Stimulated activated CD8-positive, alpha-beta memory T cell treated with anti-CD3 and anti-CD28 coated beads, Interleukin-15, amount 100 ng/mL, for 4 hours (primary cell): ENCODE measurements at regions not wholly inside any gene's neighbourhood (a gene's known extent, or its start where the extent isn't known, plus 50 kb on each side); places are given as distances from the start of the nearest gene placed in this dataset.

ENCODE experiments used
- DNase-seq, 2 donors: peaks; one replicate each; pipeline ENCODE4 v3.0.0-alpha.2; 2020; ENCODE audit warnings: low read depth in 2 of 2

DNA sequence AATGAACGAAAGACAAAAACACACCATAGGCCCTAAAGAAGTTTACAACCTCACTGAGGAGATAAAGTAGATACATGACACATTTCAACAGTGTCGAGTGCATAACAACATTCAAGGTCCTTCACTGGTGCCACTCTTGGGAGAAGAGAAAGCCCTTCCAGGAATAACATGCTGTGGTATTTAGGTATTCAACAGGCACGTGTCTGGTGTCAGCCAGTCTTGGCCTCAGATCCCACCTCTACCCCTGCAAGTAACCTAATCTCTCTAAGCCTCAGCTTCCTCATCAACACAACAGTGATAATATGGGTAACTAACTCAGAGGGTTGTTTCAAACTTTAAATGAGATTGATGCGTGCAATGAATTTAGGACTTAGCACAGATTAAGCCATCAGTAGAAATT lies 235.0 kb upstream of the ZC3H12C start:
- no peak for DNase-seq

DNA sequence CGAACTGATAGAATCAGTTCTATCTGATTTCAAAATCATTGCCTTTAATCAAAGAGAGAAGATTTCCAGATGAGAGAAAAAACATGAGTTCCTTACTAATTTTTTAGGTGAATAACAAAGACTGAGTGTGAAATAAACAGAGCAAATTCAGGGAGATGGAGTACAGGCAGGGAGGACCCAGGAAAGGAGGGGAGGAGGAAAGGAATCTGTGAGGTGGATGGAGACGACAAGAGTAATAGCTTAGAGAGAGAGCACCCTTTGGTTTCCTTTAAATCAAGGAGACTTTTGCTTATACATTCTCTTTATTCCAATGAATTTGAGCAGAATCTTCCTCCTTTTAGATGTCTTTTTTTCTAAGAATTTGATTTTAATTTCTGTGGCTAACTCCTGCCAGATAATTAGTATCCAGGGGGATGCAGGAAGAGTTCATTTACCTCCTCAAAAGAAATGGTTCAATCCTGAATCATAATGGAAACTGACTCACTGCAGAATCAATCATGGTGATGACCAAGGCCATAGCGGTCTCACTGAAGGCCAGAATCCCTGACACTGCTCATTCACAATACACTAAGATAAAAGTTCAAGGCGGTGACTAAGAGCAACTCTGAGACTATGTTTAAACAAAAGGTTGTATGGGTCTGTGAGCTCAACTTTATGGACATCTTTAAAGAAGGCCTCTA lies 234.0 kb upstream of the ZC3H12C start:
- DNase-seq: no peak

DNA sequence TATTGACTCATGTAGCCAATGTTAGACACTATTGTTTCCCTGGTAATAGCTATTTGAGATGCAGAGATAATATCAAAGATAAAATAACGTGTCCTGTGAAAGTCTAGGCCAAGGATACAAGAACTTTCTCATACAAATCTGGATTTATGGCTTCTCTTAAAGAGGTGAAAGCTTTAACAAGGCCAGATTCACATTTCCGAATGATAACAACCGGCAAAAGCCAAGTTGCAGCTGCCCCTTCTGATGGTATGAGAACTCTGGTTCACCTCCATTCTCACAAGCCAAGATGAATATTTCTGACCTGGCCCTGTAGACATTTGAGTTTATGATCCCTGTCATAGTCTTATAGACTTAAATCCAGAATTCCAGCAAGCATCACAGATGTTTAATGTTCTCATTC lies 230.4 kb upstream of the ZC3H12C start:
- DNase-seq: no peak

DNA sequence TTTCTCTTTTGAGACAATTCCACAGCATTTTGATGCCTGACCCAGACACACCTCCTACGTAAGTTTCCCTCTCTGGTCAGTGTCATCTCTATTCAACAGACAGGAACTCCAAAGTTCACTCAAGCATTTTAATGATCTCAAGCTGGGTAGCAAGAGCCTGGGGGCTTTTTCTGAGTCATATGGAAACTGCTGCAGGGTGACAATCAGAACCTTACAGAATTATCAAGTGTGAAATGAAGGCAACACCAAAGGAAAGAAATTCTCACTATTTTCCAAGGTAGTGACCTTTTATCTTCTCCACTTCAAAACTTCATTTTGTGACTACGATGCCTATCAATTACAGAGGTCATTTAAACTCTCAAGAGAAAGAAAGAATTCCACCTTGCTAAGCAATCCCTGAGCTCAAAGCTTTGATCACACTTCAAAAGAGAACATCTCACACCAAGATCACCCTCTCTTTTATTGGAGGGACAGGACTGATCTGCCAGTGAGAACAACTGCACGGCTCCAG lies 229.0 kb upstream of the ZC3H12C start:
- no peak for DNase-seq

DNA sequence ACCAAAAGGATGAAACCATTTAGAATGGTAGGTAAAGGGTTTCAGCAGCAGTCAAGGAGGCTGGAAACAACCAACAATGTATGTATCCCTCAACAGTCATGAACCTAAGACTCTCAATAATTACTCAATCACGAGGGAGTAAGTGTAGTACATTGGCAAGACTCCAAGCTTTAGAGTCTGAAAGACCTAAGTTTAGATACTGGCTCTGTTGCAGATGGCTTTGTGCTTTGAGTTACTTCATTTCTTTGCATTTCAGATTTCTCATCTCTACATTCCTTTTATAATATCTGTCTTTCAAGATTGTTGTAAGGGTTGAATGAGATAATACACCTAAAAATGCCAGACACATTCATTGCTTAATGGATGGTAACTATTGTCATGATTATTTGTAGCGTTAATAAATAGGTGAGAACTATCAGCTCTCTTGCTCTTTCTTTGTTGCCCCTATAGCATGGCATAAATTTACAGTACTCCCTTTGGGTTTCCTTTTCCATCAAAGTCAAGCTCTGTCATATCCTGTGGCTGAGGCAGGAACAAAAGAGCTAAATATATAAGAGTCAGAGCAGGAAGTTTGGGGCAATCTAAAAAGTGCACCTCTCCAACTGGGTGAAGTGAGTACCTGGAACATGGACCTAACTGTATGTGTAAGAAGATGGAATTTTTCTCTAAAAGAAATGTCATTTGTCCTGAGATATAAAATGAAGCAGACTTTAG lies 228.2 kb upstream of the ZC3H12C start:
- DNase-seq: no peak

DNA sequence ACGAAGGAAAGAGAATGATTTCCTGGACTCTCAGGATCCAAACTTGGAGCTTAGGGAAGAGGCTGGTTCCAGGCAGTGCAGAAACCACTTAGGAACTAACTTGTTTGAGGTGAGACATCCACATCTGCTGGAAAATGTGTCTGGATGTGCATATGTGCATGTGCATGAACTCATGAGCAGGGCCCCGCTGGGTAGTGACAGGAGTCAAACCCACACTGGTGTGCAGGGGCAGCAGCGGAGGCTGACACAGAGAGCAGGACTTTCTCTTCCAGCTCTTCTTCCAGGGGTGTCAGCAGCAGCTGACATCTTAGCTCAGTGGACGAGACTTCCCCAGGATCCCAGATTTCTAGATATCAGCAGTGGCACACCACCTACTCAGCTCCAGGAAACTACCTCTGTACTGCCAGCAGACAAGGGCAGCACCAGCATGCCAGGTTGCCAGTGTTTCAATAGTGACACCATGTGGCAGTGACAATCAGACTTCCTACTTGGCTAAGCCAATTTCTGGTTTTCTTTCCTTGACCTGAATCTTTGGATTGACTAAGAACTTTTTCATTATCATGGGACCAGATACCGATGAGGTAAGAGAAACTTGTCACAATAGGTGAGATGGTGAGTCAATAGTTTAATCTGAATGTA lies 227.5 kb upstream of the ZC3H12C start:
- DNase-seq: no peak

GRCh38 chr11:109867784-109868183 lies 225.4 kb upstream of the ZC3H12C start:
- no peak for DNase-seq

GRCh38 chr11:109869536-109869935 lies 223.7 kb upstream of the ZC3H12C start:
- no peak for DNase-seq

- no peak for DNase-seq
Measured at GRCh38 chr11:109870297-109870696, 222.9 kb upstream of the ZC3H12C start.

GRCh38 chr11:109877043-109877442 lies 216.1 kb upstream of the ZC3H12C start:
- DNase-seq: no peak

GRCh38 chr11:109884501-109884900 lies 208.7 kb upstream of the ZC3H12C start:
- no peak for DNase-seq

- DNase-seq: no peak
Measured at GRCh38 chr11:109885006-109885405, 208.2 kb upstream of the ZC3H12C start.

DNA sequence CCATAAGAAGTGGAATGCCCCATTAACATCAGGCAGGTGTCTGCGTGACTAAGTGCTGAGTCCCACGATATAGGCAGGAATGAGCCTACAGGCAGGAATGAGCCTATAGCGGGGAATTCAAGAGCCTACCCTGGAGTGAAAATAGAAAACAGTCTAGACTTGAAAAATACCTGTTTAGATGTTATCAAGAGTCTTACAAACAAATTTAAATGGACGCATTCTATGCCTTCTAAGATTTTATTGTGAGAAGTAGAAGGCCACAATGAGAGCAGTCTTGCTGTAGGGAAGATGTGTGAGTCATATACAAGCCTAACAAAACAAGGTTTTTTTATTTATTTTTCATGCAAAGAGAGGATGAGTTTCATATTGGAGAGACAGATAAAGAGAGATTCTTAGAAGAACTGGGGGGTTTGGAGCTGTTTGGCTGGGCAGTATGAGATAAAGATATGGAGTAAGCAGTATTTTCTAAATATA lies 200.8 kb upstream of the ZC3H12C start:
- no peak for DNase-seq

DNA sequence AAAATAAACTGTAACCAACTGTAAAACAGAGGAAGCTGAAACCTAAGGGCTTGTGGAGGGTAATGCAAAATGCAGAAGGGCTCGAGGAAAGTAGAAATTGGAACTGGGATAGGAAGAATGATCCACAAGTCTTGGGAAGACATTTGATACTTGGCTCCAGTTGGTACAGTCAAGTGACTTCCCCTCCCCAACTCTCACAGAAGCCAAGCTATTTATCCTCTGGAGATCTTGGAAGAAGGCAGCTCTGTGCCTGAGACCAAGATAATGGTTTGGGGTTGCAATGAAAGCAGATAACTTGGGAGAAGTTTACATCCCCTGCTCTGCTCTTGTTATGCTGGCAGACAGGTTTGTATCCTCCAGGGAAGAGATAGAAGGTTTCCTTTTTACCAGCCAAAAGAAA lies 198.9 kb upstream of the ZC3H12C start:
- no peak for DNase-seq

DNA sequence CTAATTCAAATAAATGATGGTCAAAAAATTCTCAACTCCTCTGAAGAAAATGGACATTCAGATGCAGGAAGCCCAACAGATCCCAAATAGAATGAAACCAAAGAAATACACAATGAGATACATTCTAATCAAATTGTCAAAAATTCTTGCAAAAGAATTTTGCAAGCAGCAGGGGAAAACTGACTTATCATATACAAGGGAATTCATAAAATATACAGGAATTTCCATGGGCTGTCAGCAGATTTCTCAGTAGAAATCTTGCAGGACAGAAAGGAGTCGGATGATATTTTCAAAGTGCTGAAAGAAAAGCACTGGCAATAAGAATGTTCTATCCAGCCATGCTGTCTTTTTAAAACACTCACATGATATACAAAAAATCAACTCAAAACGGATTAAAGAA lies 194.6 kb upstream of the ZC3H12C start:
- no peak for DNase-seq

DNA sequence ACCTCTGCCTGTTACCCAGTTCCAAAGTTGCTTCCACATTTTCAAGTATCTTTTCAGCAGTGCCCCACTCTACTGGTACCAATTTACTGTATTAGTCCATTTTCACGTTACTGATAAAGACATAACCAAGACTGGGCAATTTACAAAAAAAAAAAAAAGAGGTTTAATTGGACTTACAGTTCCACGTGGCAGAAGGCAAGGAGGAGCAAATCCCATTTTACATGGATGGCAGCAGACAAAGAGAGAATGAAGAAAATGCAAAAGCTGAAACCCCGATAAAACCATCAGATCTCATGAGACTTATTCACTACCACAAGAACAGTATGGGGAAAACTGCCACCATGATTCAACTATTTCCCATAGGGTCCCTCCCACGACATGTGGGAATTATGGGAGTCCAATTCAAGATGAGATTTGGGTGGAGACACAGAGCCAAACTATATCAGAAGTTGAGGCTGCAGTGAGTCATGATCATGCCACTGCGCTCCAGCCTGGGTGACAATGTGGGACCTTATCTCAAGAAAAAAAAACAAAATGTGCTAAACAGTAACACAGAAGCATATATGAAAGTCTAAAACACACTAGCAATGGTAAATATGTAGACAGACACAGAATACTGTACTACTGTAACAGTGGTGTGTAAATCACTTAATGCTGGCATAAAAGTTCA lies 190.3 kb upstream of the ZC3H12C start:
- DNase-seq: no peak

DNA sequence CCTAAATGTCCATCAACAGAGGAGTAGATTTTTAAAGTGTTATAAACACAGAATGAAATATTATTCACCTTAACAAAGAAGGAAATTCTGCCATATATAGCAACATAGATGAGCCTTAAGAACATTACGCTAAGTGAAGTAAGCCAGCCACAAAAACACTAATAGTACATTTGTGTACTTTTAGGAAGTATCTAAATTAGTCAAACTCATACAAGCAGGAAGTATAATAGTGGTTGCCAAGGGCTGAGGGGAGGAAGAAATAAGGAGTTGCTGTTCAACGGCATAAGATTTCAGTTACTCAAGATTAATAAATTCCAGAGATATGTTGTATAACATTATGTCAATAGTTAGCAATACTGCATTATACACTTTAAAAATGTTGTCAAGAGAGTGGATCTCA lies 181.7 kb upstream of the ZC3H12C start:
- DNase-seq: no peak

GRCh38 chr11:109914038-109914437 lies 179.2 kb upstream of the ZC3H12C start:
- no peak for DNase-seq

- DNase-seq: no peak
Measured at GRCh38 chr11:109914809-109915653, 178.2 kb upstream of the ZC3H12C start.

- DNase-seq: no peak
Measured at GRCh38 chr11:109926941-109927340, 166.3 kb upstream of the ZC3H12C start.

DNA sequence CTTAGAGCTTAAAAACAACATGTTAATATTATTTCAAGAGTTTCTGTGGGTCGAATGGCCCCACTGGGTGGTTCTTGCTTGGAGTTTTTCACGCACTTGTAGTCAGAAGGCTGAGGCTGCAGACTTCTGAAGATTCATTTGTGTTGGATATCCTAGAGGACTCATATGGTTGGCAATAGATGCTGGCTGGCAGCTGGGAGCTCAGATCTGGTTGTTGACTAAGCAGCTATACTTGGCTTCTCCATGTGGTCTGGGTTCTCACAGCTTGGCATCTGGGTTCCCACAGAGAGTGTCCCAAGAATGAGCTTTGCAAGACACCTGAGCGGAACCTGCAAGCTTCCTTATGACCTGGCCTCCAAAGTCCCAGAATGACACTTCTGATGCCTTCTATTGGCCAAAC lies 163.9 kb upstream of the ZC3H12C start:
- no peak for DNase-seq
